PFSK-1 (cell line): ENCODE measurements at regions not wholly inside any gene's neighbourhood (a gene's known extent, or its start where the extent isn't known, plus 50 kb on each side); places are given as distances from the start of the nearest gene placed in this dataset.

Source experiments
- POLR2AphosphoS5 ChIP-seq: IDR thresholded peaks from 2 replicates; pipeline ENCODE4 v1.6.1; 2012; ENCODE audit warnings: low read depth, mild to moderate bottlenecking, control low read depth, low read length, moderate library complexity
- TAF1 ChIP-seq: IDR thresholded peaks from 2 replicates; pipeline ENCODE4 v1.6.1; 2012; ENCODE audit warnings: low read length, control low read depth, borderline replicate concordance; ENCODE audit not compliant: insufficient read depth
- TF ChIP-seq, protein P1 (sequence below), 2 experiments: IDR thresholded peaks; 2 replicates each; pipeline versions ENCODE4 v1.6.1 to v1.8.0; 2011 to 2012; ENCODE audit warnings: low read depth in 2 of 2, low read length in 2 of 2, control low read depth in 1 of 2, inconsistent platforms in 1 of 2, mild to moderate bottlenecking in 1 of 2, moderate library complexity in 1 of 2; ENCODE audit not compliant: insufficient read depth in 1 of 2

DNA sequence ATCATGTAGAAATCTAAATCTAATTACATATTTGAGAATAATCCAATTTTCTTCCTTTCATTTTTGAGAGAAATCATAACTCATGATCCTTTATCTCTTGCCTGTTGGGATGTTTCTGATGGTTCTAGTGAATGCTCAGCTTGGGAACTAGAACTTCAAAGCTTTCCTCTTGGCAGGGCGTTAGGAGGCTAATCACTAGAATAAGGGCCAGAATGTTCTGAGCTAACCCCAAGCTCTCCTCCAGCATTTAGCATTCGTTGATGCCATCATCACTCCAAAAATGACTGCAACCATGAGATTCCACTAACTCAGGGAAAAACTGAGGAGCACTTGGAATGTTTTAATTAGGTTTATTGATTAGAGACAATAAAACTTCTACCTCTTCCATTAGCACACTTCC is 93.9 kb upstream of the DPT start:
- TF ChIP-seq, protein P1, sequence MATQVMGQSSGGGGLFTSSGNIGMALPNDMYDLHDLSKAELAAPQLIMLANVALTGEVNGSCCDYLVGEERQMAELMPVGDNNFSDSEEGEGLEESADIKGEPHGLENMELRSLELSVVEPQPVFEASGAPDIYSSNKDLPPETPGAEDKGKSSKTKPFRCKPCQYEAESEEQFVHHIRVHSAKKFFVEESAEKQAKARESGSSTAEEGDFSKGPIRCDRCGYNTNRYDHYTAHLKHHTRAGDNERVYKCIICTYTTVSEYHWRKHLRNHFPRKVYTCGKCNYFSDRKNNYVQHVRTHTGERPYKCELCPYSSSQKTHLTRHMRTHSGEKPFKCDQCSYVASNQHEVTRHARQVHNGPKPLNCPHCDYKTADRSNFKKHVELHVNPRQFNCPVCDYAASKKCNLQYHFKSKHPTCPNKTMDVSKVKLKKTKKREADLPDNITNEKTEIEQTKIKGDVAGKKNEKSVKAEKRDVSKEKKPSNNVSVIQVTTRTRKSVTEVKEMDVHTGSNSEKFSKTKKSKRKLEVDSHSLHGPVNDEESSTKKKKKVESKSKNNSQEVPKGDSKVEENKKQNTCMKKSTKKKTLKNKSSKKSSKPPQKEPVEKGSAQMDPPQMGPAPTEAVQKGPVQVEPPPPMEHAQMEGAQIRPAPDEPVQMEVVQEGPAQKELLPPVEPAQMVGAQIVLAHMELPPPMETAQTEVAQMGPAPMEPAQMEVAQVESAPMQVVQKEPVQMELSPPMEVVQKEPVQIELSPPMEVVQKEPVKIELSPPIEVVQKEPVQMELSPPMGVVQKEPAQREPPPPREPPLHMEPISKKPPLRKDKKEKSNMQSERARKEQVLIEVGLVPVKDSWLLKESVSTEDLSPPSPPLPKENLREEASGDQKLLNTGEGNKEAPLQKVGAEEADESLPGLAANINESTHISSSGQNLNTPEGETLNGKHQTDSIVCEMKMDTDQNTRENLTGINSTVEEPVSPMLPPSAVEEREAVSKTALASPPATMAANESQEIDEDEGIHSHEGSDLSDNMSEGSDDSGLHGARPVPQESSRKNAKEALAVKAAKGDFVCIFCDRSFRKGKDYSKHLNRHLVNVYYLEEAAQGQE (IDR thresholded peaks at IDR 0.05; ENCODE audit: insufficient read depth in 1 of 2, low read depth in 2 of 2, low read length in 2 of 2) = no peak
- no peak for TF ChIP-seq POLR2AphosphoS5
- no peak for TF ChIP-seq TAF1
